Activated naive CD8-positive, alpha-beta T cell treated with anti-CD3 and anti-CD28 coated beads, Interleukin-2, amount 50 U/mL, for 24 hours (primary cell): ENCODE measurements at regions not wholly inside any gene's neighbourhood (a gene's known extent, or its start where the extent isn't known, plus 50 kb on each side); places are given as distances from the start of the nearest gene placed in this dataset.

Experiments used
- ATAC-seq: fragments of 150-1000 bp; cut with Tn5 transposase; one replicate; pipeline ENCODE4 v1.10.0; 2021
- DNase-seq: peaks from one replicate; pipeline ENCODE4 v3.0.0; 2021
- H3K27ac Mint-ChIP-seq: one replicate; pipeline ENCODE4 v1.8.0; 2021; ENCODE audit warnings: mild to moderate bottlenecking, mixed read lengths
- H3K27me3 Mint-ChIP-seq: one replicate; pipeline ENCODE4 v1.8.0; 2021; ENCODE audit warnings: mixed read lengths
- H3K36me3 Mint-ChIP-seq: one replicate; pipeline ENCODE4 v1.8.0; 2021; ENCODE audit warnings: low read depth, mixed read lengths
- H3K4me1 Mint-ChIP-seq: one replicate; pipeline ENCODE4 v1.8.0; 2021; ENCODE audit warnings: mixed read lengths
- H3K4me3 Mint-ChIP-seq: one replicate; pipeline ENCODE4 v1.8.0; 2021; ENCODE audit warnings: mild to moderate bottlenecking, moderate library complexity, mixed read lengths
- H3K9me3 Mint-ChIP-seq: one replicate; pipeline ENCODE4 v1.8.0; 2021; ENCODE audit warnings: mixed read lengths

DNA sequence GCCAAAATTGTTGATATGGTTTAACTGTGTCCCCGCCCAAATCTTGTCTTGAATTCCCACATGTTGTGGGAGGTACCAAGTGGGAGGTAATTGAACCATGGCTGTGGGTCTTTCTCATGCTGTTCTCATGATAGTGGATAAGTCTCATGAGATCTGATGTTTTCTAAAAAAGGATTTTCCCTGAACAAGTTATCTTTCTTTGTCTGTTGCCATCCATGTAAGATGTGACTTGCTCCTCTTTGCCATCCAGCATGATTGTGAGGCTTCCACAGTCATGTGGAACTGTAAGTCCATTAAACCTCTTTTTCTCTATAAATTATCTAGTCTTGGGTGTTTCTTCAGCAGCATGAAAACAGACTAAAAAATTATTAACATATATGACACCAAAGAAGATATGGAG is 986.7 kb upstream of the MIR17HG start:
- peaks cover 13% of the 10 kb centered on the region for H3K9me3 Mint-ChIP-seq
- H3K27ac Mint-ChIP-seq: no peak overlapping the region
- H3K4me1 Mint-ChIP-seq: no peaks in the 10 kb centered on the region

GRCh38 chr13:90362707-90363106 is 984.8 kb upstream of the MIR17HG start:
- ATAC-seq: no peak

More for the DNA sequence above, 986.7 kb upstream of the MIR17HG start:
- Mint-ChIP-seq H3K36me3 (no peaks in the 10 kb centered on the region), H3K27me3 (no peaks in the 10 kb centered on the region), H3K4me3 (no peak overlapping the region)
- no peak for DNase-seq
- no peak for ATAC-seq

DNA sequence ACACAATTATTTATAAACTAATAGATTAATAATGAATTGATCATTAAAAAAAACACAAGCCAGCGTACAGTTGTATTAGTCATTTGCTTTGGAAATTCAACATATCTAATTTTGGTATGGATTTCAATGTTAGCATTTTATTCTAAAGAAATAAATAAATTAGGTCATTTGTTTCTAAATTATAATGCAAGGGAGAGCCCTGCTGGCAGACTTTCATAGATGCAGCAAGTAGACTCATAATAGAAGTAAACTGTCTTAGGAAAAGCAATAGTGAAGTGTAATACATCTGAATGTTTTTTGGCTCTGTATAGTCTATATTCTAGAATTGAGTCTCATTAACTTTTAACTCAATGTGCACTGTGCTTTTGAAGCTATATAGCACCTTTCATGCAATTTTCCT is 982.4 kb upstream of the MIR17HG start:
- Mint-ChIP-seq H3K27ac (no peak overlapping the region), H3K36me3 (no peaks in the 10 kb centered on the region), H3K4me1 (no peaks in the 10 kb centered on the region), H3K4me3 (no peak overlapping the region), H3K9me3 (peaks cover 12% of the 10 kb centered on the region), H3K27me3 (no peaks in the 10 kb centered on the region)
- no peak for DNase-seq
- ATAC-seq: no peak

More at GRCh38 chr13:90362707-90363106, 984.8 kb upstream of the MIR17HG start:
- no peak overlapping the region for H3K4me3 Mint-ChIP-seq
- H3K27me3 Mint-ChIP-seq: no peaks in the 10 kb centered on the region
- no peaks in the 10 kb centered on the region for H3K4me1 Mint-ChIP-seq
- no peak for DNase-seq
- H3K27ac Mint-ChIP-seq: no peak overlapping the region
- no peaks in the 10 kb centered on the region for H3K36me3 Mint-ChIP-seq
- H3K9me3 Mint-ChIP-seq: peaks cover 15% of the 10 kb centered on the region

DNA sequence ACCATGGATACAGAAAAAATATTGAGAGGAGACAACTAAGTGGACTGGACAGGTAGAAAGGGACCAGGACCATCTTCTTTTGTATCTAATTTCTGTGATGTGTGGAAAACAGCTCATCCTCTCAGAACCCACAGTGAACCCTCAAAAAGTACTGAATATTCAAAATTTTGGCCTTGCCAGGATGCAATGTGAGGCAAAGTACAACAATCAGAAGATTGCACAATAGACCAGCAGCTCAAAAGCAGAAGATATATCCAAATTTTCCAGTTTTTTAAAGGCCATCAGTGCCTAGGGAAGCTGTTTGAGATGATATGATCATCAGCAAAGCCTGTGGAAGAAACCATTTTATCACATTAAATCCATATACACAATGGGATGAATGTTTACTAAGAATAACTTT is 973.3 kb upstream of the MIR17HG start:
- no peak overlapping the region for H3K4me3 Mint-ChIP-seq
- H3K9me3 Mint-ChIP-seq: peaks cover 17% of the 10 kb centered on the region
- no peaks in the 10 kb centered on the region for H3K36me3 Mint-ChIP-seq
- DNase-seq (no peak), ATAC-seq (no peak)
- no peaks in the 10 kb centered on the region for H3K4me1 Mint-ChIP-seq
- no peaks in the 10 kb centered on the region for H3K27me3 Mint-ChIP-seq
- no peak overlapping the region for H3K27ac Mint-ChIP-seq

DNA sequence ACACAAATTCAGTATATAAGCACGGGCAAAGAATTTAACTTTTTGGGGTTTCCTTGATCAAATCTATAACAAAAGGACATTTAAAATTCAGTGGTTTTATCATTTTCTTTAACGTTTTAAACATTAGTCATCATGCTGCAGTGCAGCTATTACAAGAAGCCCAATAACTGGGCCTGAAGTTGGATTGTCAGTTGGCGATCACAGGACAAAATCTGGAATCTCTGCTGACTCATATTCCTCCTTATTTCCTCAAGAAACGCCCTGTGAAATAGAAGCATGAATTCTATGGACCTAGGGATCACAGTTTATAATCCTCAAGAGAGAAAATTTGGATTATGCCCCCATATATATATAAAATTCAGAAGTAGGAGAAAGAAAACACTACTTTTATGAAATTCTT is 971.6 kb upstream of the MIR17HG start:
- peaks cover 17% of the 10 kb centered on the region for H3K9me3 Mint-ChIP-seq
- ATAC-seq (no peak), DNase-seq (no peak)
- no peak overlapping the region for H3K4me3 Mint-ChIP-seq
- no peaks in the 10 kb centered on the region for H3K4me1 Mint-ChIP-seq
- H3K27me3 Mint-ChIP-seq: no peaks in the 10 kb centered on the region
- H3K27ac Mint-ChIP-seq: no peak overlapping the region
- H3K36me3 Mint-ChIP-seq: no peaks in the 10 kb centered on the region

DNA sequence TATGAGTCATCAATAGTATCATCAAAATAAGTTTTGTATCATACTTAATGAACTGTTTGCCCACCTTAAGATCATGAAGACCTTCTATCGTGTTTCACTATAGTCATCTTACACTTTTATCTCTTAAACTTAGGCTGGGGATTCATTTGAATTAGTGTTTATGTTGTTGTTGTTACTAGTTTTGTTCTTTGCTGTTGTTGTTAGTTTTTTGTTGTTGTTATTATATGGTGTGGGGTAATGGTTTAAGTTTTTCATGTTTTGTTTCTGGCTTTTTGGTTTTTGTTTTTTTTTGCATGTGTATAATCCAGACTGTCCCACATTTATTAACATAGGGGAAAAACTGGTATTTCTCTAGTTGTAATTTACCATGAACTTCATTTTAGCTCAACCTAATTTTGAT is 965.1 kb upstream of the MIR17HG start:
- Mint-ChIP-seq H3K9me3 (peaks cover 17% of the 10 kb centered on the region), H3K36me3 (no peaks in the 10 kb centered on the region), H3K27me3 (no peaks in the 10 kb centered on the region), H3K27ac (no peak overlapping the region), H3K4me1 (no peaks in the 10 kb centered on the region), H3K4me3 (no peak overlapping the region)
- ATAC-seq (no peak), DNase-seq (no peak)

DNA sequence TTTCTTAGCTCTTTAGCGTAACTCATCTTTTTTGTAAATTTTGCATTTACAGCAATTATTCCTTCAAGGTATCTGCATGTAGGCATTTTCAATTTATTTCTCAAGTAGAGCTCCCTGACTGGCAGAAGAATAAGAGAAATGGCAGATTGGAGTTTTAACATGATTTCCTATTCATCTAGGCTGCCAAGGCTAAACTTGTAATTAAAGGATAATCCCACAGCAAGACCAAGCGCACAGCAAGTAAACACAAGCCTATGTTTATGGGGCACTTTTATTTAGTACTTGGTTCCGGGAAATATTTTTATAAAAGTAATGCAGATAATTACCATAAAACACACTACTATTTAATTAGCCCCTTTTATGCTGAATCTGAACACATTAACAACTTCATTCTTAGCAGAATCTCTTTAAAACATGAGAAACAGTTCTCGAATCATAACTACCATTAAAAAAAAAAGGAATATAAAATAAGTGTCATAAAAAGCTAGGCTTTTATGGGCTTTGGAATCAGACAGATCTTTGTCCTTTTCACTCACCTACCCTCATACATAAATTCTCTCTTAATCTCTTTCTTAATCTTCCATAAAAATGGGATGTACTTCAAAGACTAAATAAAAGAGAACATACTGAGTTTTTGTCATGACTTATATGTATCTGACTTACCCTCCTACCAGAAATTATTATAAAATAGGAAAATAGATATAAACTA is 961.6 kb upstream of the MIR17HG start:
- Mint-ChIP-seq H3K4me1 (no peaks in the 10 kb centered on the region), H3K27me3 (no peaks in the 10 kb centered on the region), H3K36me3 (no peaks in the 10 kb centered on the region), H3K9me3 (peaks cover 20% of the 10 kb centered on the region), H3K4me3 (no peak overlapping the region), H3K27ac (no peak overlapping the region)
- no peak for DNase-seq
- no peak for ATAC-seq

DNA sequence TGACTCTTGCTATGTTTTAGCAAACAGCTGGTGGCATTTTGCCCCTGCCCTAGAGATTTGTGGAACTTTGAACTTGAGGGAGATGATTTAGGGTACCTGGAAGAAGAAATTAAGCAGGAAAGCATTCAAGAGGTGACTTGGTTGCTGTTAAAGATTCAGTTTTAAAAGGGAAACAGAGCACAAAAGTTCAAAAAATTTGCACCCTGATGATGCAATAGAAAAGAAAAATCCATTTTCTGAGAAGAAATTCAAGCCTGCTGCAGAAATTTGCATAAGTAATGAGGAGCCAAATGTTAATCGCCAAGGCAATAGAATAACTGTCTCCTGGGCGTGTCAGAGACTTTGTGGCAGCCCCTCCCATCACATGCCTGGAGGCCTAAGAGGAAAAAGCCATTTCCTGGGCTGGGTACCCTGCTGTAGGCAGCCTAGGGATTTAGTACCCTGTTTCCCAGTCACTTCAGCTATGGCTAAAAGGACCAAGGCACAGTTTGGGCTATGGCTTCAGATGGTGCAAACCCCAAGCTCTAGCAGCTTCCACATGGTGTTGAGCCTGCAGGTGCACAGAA is 958.5 kb upstream of the MIR17HG start:
- DNase-seq: no peak
- no peak overlapping the region for H3K27ac Mint-ChIP-seq
- H3K4me3 Mint-ChIP-seq: no peak overlapping the region
- no peaks in the 10 kb centered on the region for H3K4me1 Mint-ChIP-seq
- peaks cover 24% of the 10 kb centered on the region for H3K9me3 Mint-ChIP-seq
- no peaks in the 10 kb centered on the region for H3K27me3 Mint-ChIP-seq
- no peak for ATAC-seq
- no peaks in the 10 kb centered on the region for H3K36me3 Mint-ChIP-seq

- ATAC-seq (no peak), DNase-seq (no peak)
- Mint-ChIP-seq H3K27me3 (no peaks in the 10 kb centered on the region), H3K4me3 (no peak overlapping the region), H3K36me3 (no peaks in the 10 kb centered on the region), H3K27ac (no peak overlapping the region), H3K9me3 (peaks cover 24% of the 10 kb centered on the region), H3K4me1 (no peaks in the 10 kb centered on the region)
Observed at GRCh38 chr13:90389537-90389936, 958.0 kb upstream of the MIR17HG start.

DNA sequence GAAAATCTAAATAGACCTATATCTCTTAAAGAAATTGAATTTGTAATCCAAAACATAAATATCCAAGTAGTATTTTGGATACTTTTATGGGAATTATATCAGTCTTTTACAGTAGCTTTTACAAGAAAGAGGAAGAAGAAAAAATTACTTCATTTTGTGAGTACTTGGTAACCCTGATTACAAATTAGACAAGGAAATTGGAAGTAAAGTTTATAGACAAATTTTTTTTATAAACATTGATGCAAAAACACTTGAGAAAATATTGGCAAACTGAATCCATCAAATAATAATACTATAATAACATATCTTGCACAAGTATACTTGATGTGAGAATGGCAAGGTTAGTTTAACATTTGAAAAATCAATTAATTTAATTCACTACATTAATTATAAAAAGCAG is 954.1 kb upstream of the MIR17HG start:
- peaks cover 16% of the 10 kb centered on the region for H3K9me3 Mint-ChIP-seq
- H3K36me3 Mint-ChIP-seq: no peaks in the 10 kb centered on the region
- DNase-seq (no peak), ATAC-seq (no peak)
- H3K27ac Mint-ChIP-seq: no peak overlapping the region
- H3K4me1 Mint-ChIP-seq: no peaks in the 10 kb centered on the region
- H3K4me3 Mint-ChIP-seq: no peak overlapping the region
- H3K27me3 Mint-ChIP-seq: no peaks in the 10 kb centered on the region

GRCh38 chr13:90395348-90395747 is 952.1 kb upstream of the MIR17HG start:
- Mint-ChIP-seq H3K4me1 (no peaks in the 10 kb centered on the region), H3K27ac (no peak overlapping the region), H3K4me3 (no peak overlapping the region), H3K27me3 (no peaks in the 10 kb centered on the region), H3K9me3 (peaks cover 18% of the 10 kb centered on the region), H3K36me3 (no peaks in the 10 kb centered on the region)
- no peak for ATAC-seq
- no peak for DNase-seq

- Mint-ChIP-seq H3K36me3 (no peaks in the 10 kb centered on the region), H3K27ac (no peak overlapping the region), H3K9me3 (peaks cover 19% of the 10 kb centered on the region), H3K27me3 (no peaks in the 10 kb centered on the region), H3K4me3 (no peak overlapping the region), H3K4me1 (no peaks in the 10 kb centered on the region)
- ATAC-seq: no peak
- no peak for DNase-seq
Observed at GRCh38 chr13:90395846-90396245, 951.6 kb upstream of the MIR17HG start.

DNA sequence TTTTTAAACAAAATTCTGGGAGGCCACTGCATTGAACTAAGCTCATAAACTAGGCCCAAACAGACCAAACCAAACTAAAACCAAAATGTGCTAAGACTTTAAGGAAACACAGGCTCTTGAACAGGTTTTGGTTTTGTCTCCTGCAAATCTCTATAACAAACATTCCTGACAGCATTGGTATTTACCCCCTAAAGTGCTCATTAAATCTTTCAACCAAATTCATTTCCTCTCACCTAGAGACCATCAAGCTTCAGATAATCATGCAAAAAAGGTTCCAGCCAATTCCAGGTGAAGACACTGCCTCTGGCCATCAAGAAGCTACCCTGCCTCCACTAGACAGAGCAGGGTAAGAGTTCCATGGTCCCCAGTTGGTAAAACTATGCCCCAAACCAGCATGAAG is 951.2 kb upstream of the MIR17HG start:
- no peak overlapping the region for H3K27ac Mint-ChIP-seq
- peaks cover 15% of the 10 kb centered on the region for H3K9me3 Mint-ChIP-seq
- ATAC-seq: no peak
- no peaks in the 10 kb centered on the region for H3K27me3 Mint-ChIP-seq
- DNase-seq: no peak
- no peaks in the 10 kb centered on the region for H3K36me3 Mint-ChIP-seq
- no peaks in the 10 kb centered on the region for H3K4me1 Mint-ChIP-seq
- no peak overlapping the region for H3K4me3 Mint-ChIP-seq

DNA sequence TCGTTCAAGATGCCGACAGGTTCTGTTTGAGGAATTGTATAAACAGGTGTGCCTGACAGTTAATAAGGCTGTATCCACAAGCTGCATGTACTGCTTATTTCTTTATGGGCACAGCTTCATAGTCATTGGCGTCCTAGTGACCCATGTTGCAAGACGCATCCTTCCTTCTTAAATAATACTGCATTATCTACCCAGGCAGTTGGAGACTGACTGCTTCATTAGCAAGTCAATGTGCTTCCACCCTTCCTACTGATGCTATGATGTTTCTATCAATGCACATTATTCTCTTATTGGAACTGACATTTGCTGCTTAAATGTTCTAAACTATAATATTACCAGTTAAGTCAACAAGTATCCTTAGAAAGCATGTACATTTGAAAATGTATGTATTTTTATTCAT is 950.0 kb upstream of the MIR17HG start:
- H3K27me3 Mint-ChIP-seq: no peaks in the 10 kb centered on the region
- H3K27ac Mint-ChIP-seq: no peak overlapping the region
- H3K4me1 Mint-ChIP-seq: no peaks in the 10 kb centered on the region
- no peaks in the 10 kb centered on the region for H3K36me3 Mint-ChIP-seq
- peaks cover 14% of the 10 kb centered on the region for H3K9me3 Mint-ChIP-seq
- no peak for DNase-seq
- H3K4me3 Mint-ChIP-seq: no peak overlapping the region
- no peak for ATAC-seq

- no peak for ATAC-seq
Observed at GRCh38 chr13:90400372-90400771, 947.1 kb upstream of the MIR17HG start.

GRCh38 chr13:90401150-90401549 is 946.3 kb upstream of the MIR17HG start:
- no peaks in the 10 kb centered on the region for H3K36me3 Mint-ChIP-seq
- no peak overlapping the region for H3K27ac Mint-ChIP-seq
- ATAC-seq: no peak
- peaks cover 20% of the 10 kb centered on the region for H3K9me3 Mint-ChIP-seq
- no peak overlapping the region for H3K4me3 Mint-ChIP-seq
- H3K27me3 Mint-ChIP-seq: no peaks in the 10 kb centered on the region
- no peaks in the 10 kb centered on the region for H3K4me1 Mint-ChIP-seq
- DNase-seq: no peak

More at GRCh38 chr13:90400372-90400771, 947.1 kb upstream of the MIR17HG start:
- Mint-ChIP-seq H3K9me3 (peaks cover 20% of the 10 kb centered on the region), H3K4me3 (no peak overlapping the region), H3K27ac (no peak overlapping the region), H3K27me3 (no peaks in the 10 kb centered on the region), H3K36me3 (no peaks in the 10 kb centered on the region), H3K4me1 (no peaks in the 10 kb centered on the region)
- DNase-seq: no peak
